ENCODE measurements at regions not wholly inside any gene's neighbourhood (a gene's known extent, or its start where the extent isn't known, plus 50 kb on each side); places are given as distances from the start of the nearest gene placed in this dataset.

DNA sequence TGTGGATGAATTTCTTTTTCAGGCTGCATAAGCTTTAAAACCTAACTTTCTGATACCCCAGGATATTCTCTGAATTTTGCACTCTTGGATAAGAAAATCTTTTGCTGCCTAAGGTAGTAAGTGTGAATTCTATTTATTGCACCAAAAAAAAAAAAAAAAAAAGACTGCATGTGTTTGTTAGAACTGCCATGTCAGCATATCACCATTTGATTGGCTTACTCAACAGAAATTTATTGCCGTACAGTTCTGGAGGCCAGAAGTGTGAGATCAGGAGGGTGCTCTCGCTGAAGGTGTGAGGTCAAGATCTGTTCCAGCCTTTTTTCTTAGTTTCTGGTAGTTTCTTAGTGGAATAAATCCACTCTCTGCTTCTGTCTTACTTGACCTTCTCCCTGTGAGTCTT lies 1250.0 kb upstream of the PRKX start:
- no peak for TF ChIP-seq POLR2A (IDR thresholded peaks at IDR 0.05)
- TF ChIP-seq CTCF (IDR thresholded peaks at IDR 0.05): no peak

Measured in Peyer's patch (tissue), 4 donors.